Endothelial cell of umbilical vein (primary cell): ENCODE measurements at regions not wholly inside any gene's neighbourhood (a gene's known extent, or its start where the extent isn't known, plus 50 kb on each side); places are given as distances from the start of the nearest gene placed in this dataset.

ENCODE experiments used
- BruUV-seq: library from RNA; stranded (reverse); fragments of 400-500 nt; replicated peaks from 2 replicates; lab custom pipeline; 2021; lab: Mats Ljungman, UMichigan
- CTCF ChIA-PET: fragments of 300-600, 350-600 bp; sonication (Branson Sonifier 250); formaldehyde crosslinking; loops from one replicate; lab custom pipeline; 2021; ENCODE audit warnings: antibody characterized with exemption, inconsistent platforms; lab: Charles Lee
- POLR2A ChIA-PET: fragments of 300-600, 350-600 bp; sonication (Branson Sonifier 250); formaldehyde crosslinking; loops from one replicate; lab custom pipeline; 2021; ENCODE audit warnings: antibody characterized with exemption, inconsistent platforms; lab: Charles Lee
- DNase-seq: peaks from one replicate; pipeline ENCODE4 v3.0.0-alpha.2; 2011; ENCODE audit warnings: low read depth, low spot score
- FAIRE-seq: peaks from 2 replicates; lab custom pipeline; 2011; peaks lifted over from hg19 to GRCh38; lab: Jason Lieb, UNC
- H2AFZ ChIP-seq: 2 replicates; pipeline ENCODE4 v1.6.0; 2012; ENCODE audit warnings: low read depth, low read length, control low read depth, inconsistent platforms
- H3K27ac ChIP-seq: 2 replicates; pipeline ENCODE4 v1.5.1; 2011; ENCODE audit warnings: low read depth, mild to moderate bottlenecking, control low read depth, low read length, moderate library complexity; ENCODE audit not compliant: insufficient read depth
- H3K27me3 ChIP-seq, 2 experiments: 2 replicates each; pipeline versions ENCODE4 v1.6.0 to v1.6.1; 2011; ENCODE audit warnings: low read length in 2 of 2, mixed read lengths in 1 of 2; ENCODE audit not compliant: control insufficient read depth in 2 of 2, insufficient read depth in 2 of 2
- H3K36me3 ChIP-seq, 2 experiments: 2 replicates in 1 of 2; 3 replicates in 1 of 2; pipeline ENCODE4 v1.5.1; 2011; ENCODE audit warnings: low read length in 2 of 2, mild to moderate bottlenecking in 1 of 2, moderate library complexity in 1 of 2; ENCODE audit not compliant: control insufficient read depth in 2 of 2, insufficient read depth in 2 of 2; ENCODE audit errors: extremely low read depth in 1 of 2
- H3K4me1 ChIP-seq: 3 replicates; pipeline ENCODE4 v1.5.1; 2011; ENCODE audit warnings: mild to moderate bottlenecking, low read length; ENCODE audit not compliant: control insufficient read depth, insufficient read depth; ENCODE audit errors: extremely low read depth
- H3K4me2 ChIP-seq: 2 replicates; pipeline ENCODE4 v1.6.1; 2011; ENCODE audit warnings: low read length, control low read depth, mixed read lengths; ENCODE audit not compliant: insufficient read depth
- H3K4me3 ChIP-seq, 3 experiments: fragments of 200-600 bp in 1 of 3; sonication (generic), shearing (Covaris generic) in 1 of 3; replicated peaks in 1 of 3; 2 replicates each; pipeline ENCODE4 v1.5.1; 2011 to 2016; ENCODE audit warnings: control low read depth in 3 of 3, low read length in 3 of 3, mild to moderate bottlenecking in 2 of 3, inconsistent platforms in 1 of 3, low read depth in 1 of 3, moderate library complexity in 1 of 3; ENCODE audit not compliant: insufficient read depth in 1 of 3
- H3K79me2 ChIP-seq: 2 replicates; pipeline ENCODE4 v1.6.0; 2012; ENCODE audit warnings: low read length, inconsistent platforms; ENCODE audit not compliant: control insufficient read depth, insufficient read depth
- H3K9ac ChIP-seq: replicated peaks from 2 replicates; pipeline ENCODE3; 2011; ENCODE audit warnings: low read length, control low read depth; ENCODE audit not compliant: insufficient read depth; ENCODE audit errors: extremely low read depth
- H3K9me1 ChIP-seq: replicated peaks from 3 replicates; pipeline ENCODE4 v1.6.0; 2011; ENCODE audit warnings: mild to moderate bottlenecking, low read length; ENCODE audit not compliant: control insufficient read depth, insufficient read depth; ENCODE audit errors: extremely low read depth
- H3K9me3 ChIP-seq: replicated peaks from 2 replicates; pipeline ENCODE4 v1.5.1; 2012; ENCODE audit warnings: low read length, inconsistent platforms; ENCODE audit not compliant: control insufficient read depth, insufficient read depth
- H4K20me1 ChIP-seq: replicated peaks from 2 replicates; pipeline ENCODE3; 2011; ENCODE audit warnings: mild to moderate bottlenecking, low read length; ENCODE audit not compliant: control insufficient read depth, insufficient read depth; ENCODE audit errors: extremely low read depth
- EZH2 ChIP-seq: IDR thresholded peaks from 2 replicates; pipeline ENCODE4 v1.6.1; 2012; ENCODE audit warnings: borderline replicate concordance, low read depth, mild to moderate bottlenecking, moderate library complexity, low read length, inconsistent platforms; ENCODE audit not compliant: severe bottlenecking
- FOS ChIP-seq: IDR thresholded peaks from 2 replicates; pipeline ENCODE4 v1.6.1; 2011; ENCODE audit warnings: mild to moderate bottlenecking, low read length, moderate library complexity, borderline replicate concordance; ENCODE audit not compliant: insufficient read depth
- GATA2 ChIP-seq: IDR thresholded peaks from 2 replicates; pipeline ENCODE4 v1.7.0; 2011; ENCODE audit warnings: low read depth, mild to moderate bottlenecking, moderate library complexity, mixed read lengths, low read length; ENCODE audit not compliant: insufficient read length, insufficient read depth
- JUN ChIP-seq: IDR thresholded peaks from 2 replicates; pipeline ENCODE4 v1.6.1; 2011; ENCODE audit warnings: borderline replicate concordance, low read depth; ENCODE audit not compliant: insufficient read length, insufficient read depth
- MYC ChIP-seq: IDR thresholded peaks from one replicate; pipeline ENCODE4 v1.6.1; 2011; ENCODE audit warnings: mild to moderate bottlenecking, low read depth, low read length
- POLR2A ChIP-seq: IDR thresholded peaks from 2 replicates; pipeline ENCODE4 v1.6.1; 2012; ENCODE audit warnings: low read depth, mild to moderate bottlenecking, control low read depth, low read length
- POLR2AphosphoS5 ChIP-seq: IDR thresholded peaks from 2 replicates; pipeline ENCODE4 v1.6.1; 2012; ENCODE audit warnings: low read depth, mild to moderate bottlenecking, control low read depth, low read length, moderate library complexity; ENCODE audit not compliant: insufficient read depth
- dilution Hi-C: fragments of 300-500 bp; cut with MboI; formaldehyde crosslinking; loops from one replicate; pipeline ENCODE4 v1.15.0; 2019; ENCODE audit warnings: low sequenced_read_pairs; ENCODE audit not compliant: extremely low pct_ligation_motif_present
- intact Hi-C: fragments of 100-400 bp; cut with micrococcal nuclease; formaldehyde crosslinking; loops from one replicate; pipeline ENCODE4 v1.10.0; 2022
- TF ChIP-seq, protein P1 (sequence below), 2 donors: IDR thresholded peaks; 1 replicate in 1 of 2; 2 replicates in 1 of 2; pipeline ENCODE4 v1.5.1; 2011; ENCODE audit warnings: low read length in 2 of 2, mild to moderate bottlenecking in 2 of 2, moderate library complexity in 2 of 2, control low read depth in 1 of 2, inconsistent platforms in 1 of 2, low read depth in 1 of 2; ENCODE audit not compliant: insufficient read depth in 1 of 2; ENCODE audit errors: extremely low read depth in 1 of 2
- TF ChIP-seq, protein P2 (sequence below): IDR thresholded peaks from 2 replicates; pipeline ENCODE4 v1.6.1; 2011; ENCODE audit not compliant: insufficient read depth, insufficient read length

GRCh38 chr2:147346142-147346541 is 498.7 kb upstream of the ACVR2A start:
- H3K4me1 ChIP-seq: no peaks in the 10 kb centered on the region
- H3K79me2 ChIP-seq: no peaks in the 10 kb centered on the region
- no peak for DNase-seq
- no peak overlapping the region for H3K9ac ChIP-seq
- TF ChIP-seq FOS (no peak), JUN (no peak), POLR2AphosphoS5 (no peak), MYC (no peak), POLR2A (no peak), GATA2 (no peak), EZH2 (no peak)
- TF ChIP-seq, protein P1, sequence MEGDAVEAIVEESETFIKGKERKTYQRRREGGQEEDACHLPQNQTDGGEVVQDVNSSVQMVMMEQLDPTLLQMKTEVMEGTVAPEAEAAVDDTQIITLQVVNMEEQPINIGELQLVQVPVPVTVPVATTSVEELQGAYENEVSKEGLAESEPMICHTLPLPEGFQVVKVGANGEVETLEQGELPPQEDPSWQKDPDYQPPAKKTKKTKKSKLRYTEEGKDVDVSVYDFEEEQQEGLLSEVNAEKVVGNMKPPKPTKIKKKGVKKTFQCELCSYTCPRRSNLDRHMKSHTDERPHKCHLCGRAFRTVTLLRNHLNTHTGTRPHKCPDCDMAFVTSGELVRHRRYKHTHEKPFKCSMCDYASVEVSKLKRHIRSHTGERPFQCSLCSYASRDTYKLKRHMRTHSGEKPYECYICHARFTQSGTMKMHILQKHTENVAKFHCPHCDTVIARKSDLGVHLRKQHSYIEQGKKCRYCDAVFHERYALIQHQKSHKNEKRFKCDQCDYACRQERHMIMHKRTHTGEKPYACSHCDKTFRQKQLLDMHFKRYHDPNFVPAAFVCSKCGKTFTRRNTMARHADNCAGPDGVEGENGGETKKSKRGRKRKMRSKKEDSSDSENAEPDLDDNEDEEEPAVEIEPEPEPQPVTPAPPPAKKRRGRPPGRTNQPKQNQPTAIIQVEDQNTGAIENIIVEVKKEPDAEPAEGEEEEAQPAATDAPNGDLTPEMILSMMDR (IDR thresholded peaks at IDR 0.05; ENCODE audit: extremely low read depth in 1 of 2, insufficient read depth in 1 of 2, low read depth in 1 of 2, low read length in 2 of 2): no peak
- TF ChIP-seq, protein P2, sequence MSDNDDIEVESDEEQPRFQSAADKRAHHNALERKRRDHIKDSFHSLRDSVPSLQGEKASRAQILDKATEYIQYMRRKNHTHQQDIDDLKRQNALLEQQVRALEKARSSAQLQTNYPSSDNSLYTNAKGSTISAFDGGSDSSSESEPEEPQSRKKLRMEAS: no peak
- ChIA-PET CTCF (no interaction called here), POLR2A (no interaction called here)
- H3K27ac ChIP-seq: no peak overlapping the region
- no peaks in the 10 kb centered on the region for H3K9me3 ChIP-seq
- no peak overlapping the region for H2AFZ ChIP-seq
- no TSS peak for BruUV-seq
- no peaks in the 10 kb centered on the region for H3K9me1 ChIP-seq
- H4K20me1 ChIP-seq: no peaks in the 10 kb centered on the region
- no peaks in the 10 kb centered on the region for H3K36me3 ChIP-seq
- FAIRE-seq: no peak
- H3K4me2 ChIP-seq: no peak overlapping the region
- intact Hi-C loops: no loop called here
- H3K4me3 ChIP-seq: no peak overlapping the region
- dilution Hi-C loops: no loop called here
- H3K27me3 ChIP-seq: no peaks in the 10 kb centered on the region
